NCI-H446 (cell line): ENCODE measurements at regions not wholly inside any gene's neighbourhood (a gene's known extent, or its start where the extent isn't known, plus 50 kb on each side); places are given as distances from the start of the nearest gene placed in this dataset.

ENCODE experiments used
- DNase-seq, 2 experiments: peaks; one replicate each; lab custom pipeline; 2025; lab: John Stamatoyannopoulos, UW

GRCh38 chr6:99138445-99138844, 190.7 kb upstream of the FBXL4 start:
- no peak for DNase-seq

- no peak for DNase-seq
Measured at GRCh38 chr6:99137314-99137713, 189.6 kb upstream of the FBXL4 start.

- no peak for DNase-seq
Measured at GRCh38 chr6:99136488-99136887, 188.7 kb upstream of the FBXL4 start.

DNA sequence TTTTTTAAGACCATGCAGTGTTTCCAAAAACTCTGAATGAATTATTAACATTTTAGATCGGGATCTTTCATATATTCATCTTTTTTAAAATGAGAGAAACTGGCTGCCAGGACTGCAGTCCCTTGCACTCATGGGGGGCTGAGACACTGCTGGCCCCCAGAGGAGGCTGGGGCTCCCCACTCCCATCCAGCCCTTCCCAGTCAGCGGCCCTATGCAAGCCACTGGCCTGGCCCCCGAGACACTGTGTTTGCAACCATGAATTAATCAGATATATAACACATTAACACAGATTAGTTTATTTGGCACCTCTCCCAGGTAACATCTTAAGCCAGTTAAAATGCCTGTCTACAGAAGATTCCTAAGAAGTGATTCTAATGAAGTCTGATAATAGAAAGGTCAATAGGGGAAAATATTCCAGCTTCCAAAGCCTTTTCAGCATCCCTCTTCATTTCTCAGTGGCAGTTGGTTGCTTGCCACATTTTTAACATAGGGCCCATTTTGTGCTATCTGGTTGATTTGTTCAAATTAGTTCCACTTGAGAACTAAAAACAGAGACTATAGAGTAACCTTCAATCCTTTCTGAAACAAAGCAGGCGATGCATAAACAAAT, 184.4 kb upstream of the FBXL4 start:
- DNase-seq, result peak in 1 of 2 experiments; percentile 44

- peak in 1 of 2 experiments; percentile 65 for DNase-seq
Measured at GRCh38 chr6:99130897-99131873, 183.4 kb upstream of the FBXL4 start.

- no peak for DNase-seq
Measured at GRCh38 chr6:99129835-99130234, 182.1 kb upstream of the FBXL4 start.

- no peak for DNase-seq
Measured at GRCh38 chr6:99121748-99122147, 174.0 kb upstream of the FBXL4 start.

- DNase-seq, result no peak
Measured at GRCh38 chr6:99120641-99121040, 172.9 kb upstream of the FBXL4 start.

- DNase-seq, result peak; percentile 62 to 67
Measured at GRCh38 chr6:99119109-99120031, 171.6 kb upstream of the FBXL4 start.

- DNase-seq, result no peak
Measured at GRCh38 chr6:99114769-99115406, 167.1 kb upstream of the FBXL4 start.

DNA sequence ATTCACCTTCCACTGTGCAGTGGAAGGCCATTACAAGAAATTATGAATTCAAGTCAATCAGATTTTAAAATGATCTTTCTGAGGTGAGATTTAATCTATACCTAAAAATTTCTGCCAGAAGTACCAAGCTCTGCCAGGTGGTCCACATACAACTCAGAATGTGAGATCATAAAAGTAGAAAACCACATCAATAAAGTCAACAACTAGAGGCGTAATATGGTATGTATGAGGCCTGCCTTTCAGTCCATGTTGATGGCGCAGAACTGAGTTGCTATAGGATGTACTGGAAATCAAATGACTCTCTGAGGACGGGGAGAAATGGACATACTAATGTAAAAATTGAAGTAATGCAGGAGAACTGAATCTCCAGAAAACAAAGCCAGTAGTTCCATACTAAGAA, 163.8 kb upstream of the FBXL4 start:
- DNase-seq, result no peak

DNA sequence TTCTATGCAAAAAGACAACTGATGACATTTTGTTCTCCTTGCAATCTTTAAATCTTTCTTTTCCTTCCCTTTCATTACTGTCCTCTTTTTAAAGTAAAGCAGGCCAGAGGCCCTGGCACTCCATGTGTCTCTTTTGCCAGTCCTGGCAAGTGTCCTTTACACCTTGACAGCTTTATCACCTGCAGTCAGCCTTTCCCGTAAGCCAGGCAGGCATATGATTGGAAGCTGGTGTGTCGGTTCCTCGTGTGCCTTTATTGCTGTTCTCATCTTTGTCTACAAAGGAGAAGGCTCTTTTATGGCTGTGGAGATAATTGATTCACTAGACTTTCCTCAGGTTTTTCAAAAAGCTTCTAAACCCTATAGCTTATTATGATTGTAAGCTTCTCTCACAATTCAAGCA, 162.3 kb upstream of the FBXL4 start:
- no peak for DNase-seq

DNA sequence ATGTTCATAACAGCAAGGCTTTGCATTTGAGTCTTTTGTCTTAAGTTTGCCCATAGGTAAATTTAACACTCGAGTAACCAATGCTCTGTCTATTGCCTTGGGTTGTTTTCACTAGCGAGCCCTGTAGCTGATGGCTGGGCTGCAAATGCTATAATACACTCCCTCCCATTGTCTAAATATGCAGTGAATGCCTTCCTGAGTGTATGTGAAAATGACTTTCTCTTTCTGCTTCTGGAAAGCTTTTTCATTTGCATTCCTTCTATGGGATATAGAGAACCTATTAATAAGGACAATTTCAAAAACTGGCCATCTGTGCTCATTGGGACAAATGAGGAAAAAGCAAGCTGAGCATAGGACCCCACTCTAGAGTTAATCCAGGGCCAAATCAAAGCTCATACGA, 156.5 kb upstream of the FBXL4 start:
- no peak for DNase-seq

DNA sequence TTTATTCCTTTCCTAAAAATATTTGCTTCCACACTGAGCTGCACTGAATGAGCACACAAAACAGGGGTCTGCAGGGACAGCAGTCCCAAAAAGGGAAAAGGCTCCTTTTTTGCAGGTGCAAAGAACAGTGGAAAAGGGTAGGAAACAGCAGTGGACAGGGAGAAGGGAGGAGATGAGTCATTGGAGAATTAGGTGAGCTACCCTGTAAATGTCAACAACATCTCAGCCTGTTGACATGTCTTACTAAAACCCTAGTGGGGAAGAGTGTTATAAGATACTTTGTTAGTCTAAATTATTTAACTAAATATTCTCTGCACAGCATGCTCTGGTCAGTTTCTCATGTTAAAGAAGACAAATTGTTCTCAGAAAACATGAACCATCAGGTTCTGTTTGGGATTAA, 151.5 kb upstream of the FBXL4 start:
- no peak for DNase-seq

GRCh38 chr6:99096170-99096569, 148.4 kb upstream of the FBXL4 start:
- no peak for DNase-seq

GRCh38 chr6:99093456-99094190, 145.9 kb upstream of the FBXL4 start:
- no peak for DNase-seq

DNA sequence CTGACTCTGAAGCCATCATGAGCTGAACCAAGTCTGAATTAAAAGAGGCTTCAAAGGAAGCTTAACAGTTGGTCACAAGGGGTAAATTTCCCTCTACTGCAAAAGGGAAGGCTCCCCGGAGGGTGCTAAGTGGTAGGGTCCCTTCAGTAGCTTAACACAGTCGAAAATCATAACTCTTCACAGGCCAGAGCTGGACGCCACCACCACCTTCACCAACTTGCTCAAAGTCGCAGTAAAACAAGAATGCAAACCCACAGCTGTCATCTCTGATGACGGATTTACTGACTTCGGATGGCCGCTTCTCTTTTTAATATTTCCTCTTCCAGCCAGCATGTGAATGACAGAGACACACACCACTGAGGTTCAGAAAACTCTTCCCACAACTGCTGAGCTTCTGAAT, 144.7 kb upstream of the FBXL4 start:
- no peak for DNase-seq

- DNase-seq, result no peak
Measured at GRCh38 chr6:99091985-99092384, 144.2 kb upstream of the FBXL4 start.

- DNase-seq, result peak in 1 of 2 experiments; percentile 12
Measured at GRCh38 chr6:99080191-99080590, 132.4 kb upstream of the FBXL4 start.

- DNase-seq, result no peak
Measured at GRCh38 chr6:99079058-99079457, 131.3 kb upstream of the FBXL4 start.

DNA sequence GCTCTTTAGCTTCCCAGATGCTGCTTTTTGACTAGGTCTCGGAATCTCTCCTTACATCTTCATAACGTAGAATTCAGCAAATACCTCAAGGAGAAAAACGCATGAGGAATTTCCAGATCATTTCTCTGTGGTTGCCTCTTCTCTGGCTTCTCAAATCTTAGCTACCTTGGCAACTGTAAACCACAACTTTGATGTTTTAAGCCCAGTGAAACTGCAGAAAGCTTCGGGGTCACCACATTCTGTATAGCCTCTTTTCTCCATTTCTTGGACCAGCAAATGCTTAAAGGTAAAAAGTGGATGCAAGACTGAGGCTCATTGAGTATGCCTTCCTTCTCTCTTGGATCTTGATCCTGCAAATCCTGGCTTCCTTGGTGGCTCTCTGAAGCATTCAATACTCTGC, 125.5 kb upstream of the FBXL4 start:
- no peak for DNase-seq
